ENCODE measurements at regions not wholly inside any gene's neighbourhood (a gene's known extent, or its start where the extent isn't known, plus 50 kb on each side); places are given as distances from the start of the nearest gene placed in this dataset.

DNA sequence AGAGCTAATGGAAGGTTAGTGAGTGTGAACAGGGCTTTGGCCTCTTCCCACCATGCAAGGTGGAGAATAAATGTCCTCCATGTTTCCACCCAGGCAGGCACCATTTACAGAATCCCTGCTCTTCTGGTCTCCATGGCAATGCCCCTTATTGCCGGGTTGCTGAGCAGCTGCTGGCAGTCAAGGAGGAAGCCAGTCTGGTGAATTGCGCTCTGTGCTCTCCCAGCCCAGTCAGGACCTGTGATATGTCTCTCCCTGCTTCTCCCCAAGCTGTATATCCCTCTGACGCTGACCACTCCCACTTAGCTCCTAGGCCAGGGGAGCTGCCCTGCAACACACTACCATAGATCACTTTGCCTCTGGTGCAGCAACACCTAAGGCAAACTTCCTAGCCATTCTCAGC is 402.1 kb upstream of the ERCC4 start:
- TF ChIP-seq SAP30 (IDR thresholded peaks at IDR 0.05; ENCODE audit: borderline replicate concordance, insufficient read depth, low read depth, low read length, poor library complexity, severe bottlenecking) (no peak), ZBTB7A (IDR thresholded peaks at IDR 0.05; ENCODE audit: borderline replicate concordance, control insufficient read depth, low read depth, low read length) (no peak), TEAD4 (IDR thresholded peaks at IDR 0.05; ENCODE audit: low read length) (no peak), TEAD4 (CRISPR knock-in tag; IDR thresholded peaks at IDR 0.05; ENCODE audit: borderline replicate concordance) (no peak), CTCF (IDR thresholded peaks at IDR 0.05 in 2 of 3, conservative IDR thresholded peaks at IDR 0.05 in 1 of 3; ENCODE audit: insufficient read depth in 2 of 3, low read depth in 1 of 3, low read length in 3 of 3) (no peak), POLR2A (conservative IDR thresholded peaks at IDR 0.05) (no peak), KDM4B (IDR thresholded peaks at IDR 0.05; ENCODE audit: borderline replicate concordance in 2 of 2, low read depth in 1 of 2) (no peak), MLLT1 (IDR thresholded peaks at IDR 0.05) (no peak), HDAC3 (IDR thresholded peaks at IDR 0.05; ENCODE audit: borderline replicate concordance, partially characterized antibody) (no peak), RBM34 (IDR thresholded peaks at IDR 0.05; ENCODE audit: borderline replicate concordance, insufficient read depth, low read length) (no peak), PML (IDR thresholded peaks at IDR 0.05; ENCODE audit: low read length) (no peak)
- TF ChIP-seq, protein P1, sequence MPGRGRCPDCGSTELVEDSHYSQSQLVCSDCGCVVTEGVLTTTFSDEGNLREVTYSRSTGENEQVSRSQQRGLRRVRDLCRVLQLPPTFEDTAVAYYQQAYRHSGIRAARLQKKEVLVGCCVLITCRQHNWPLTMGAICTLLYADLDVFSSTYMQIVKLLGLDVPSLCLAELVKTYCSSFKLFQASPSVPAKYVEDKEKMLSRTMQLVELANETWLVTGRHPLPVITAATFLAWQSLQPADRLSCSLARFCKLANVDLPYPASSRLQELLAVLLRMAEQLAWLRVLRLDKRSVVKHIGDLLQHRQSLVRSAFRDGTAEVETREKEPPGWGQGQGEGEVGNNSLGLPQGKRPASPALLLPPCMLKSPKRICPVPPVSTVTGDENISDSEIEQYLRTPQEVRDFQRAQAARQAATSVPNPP (IDR thresholded peaks at IDR 0.05; ENCODE audit: borderline replicate concordance, insufficient read depth, insufficient read length) = no peak
